HCT116 (cell line): ENCODE measurements at regions not wholly inside any gene's neighbourhood (a gene's known extent, or its start where the extent isn't known, plus 50 kb on each side); places are given as distances from the start of the nearest gene placed in this dataset.

Experiments
- ATAC-seq: fragments of 200-7000 bp; cut with Tn5 transposase; 2 replicates; pipeline ENCODE4 v1.9.1; 2020; ENCODE audit warnings: mild to moderate bottlenecking, moderate library complexity
- BruUV-seq: library from RNA; stranded (reverse); fragments of 400-500 nt; replicated peaks from 2 replicates; lab custom pipeline; 2021; lab: Mats Ljungman, UMichigan
- CTCF ChIA-PET: fragments of 300-600 bp; sonication (Branson Sonifier 250); formaldehyde crosslinking; loops from one replicate; lab custom pipeline; 2021; ENCODE audit warnings: antibody characterized with exemption; lab: Charles Lee
- POLR2A ChIA-PET: fragments of 300-600, 350-600 bp; sonication (Branson Sonifier 250); formaldehyde crosslinking; loops from one replicate; lab custom pipeline; 2021; ENCODE audit warnings: antibody characterized with exemption; lab: Charles Lee
- RAD21 ChIA-PET, 2 experiments: fragments of 300-600 bp; sonication (Branson Sonifier 250); formaldehyde crosslinking; loops; one replicate each; lab custom pipeline; 2023; ENCODE audit warnings: low total read pairs in 2 of 2; ENCODE audit not compliant: uncharacterized antibody in 2 of 2, unreplicated experiment in 2 of 2, low non-redundant PET in 1 of 2; lab: Charles Lee
- DNase-seq: peaks from one replicate; pipeline ENCODE4 v3.0.0-alpha.2; 2010; ENCODE audit warnings: low read depth, low spot score
- H2AFZ ChIP-seq: fragments of 200-600 bp; shearing (Covaris generic), sonication (generic); 2 replicates; pipeline ENCODE4 v1.6.1; 2017; ENCODE audit warnings: low read depth, mixed run types, mixed read lengths, antibody characterized with exemption, low read length; ENCODE audit not compliant: poor library complexity, severe bottlenecking
- H3K27ac ChIP-seq: 2 replicates; pipeline ENCODE4 v1.5.1; 2012; ENCODE audit warnings: low read depth, low read length
- H3K27me3 ChIP-seq: fragments of 200-600 bp; sonication (generic); 2 replicates; pipeline ENCODE4 v1.6.1; 2016; ENCODE audit warnings: mixed run types, low read length, mixed read lengths; ENCODE audit not compliant: insufficient read depth
- H3K36me3 ChIP-seq, 2 experiments: fragments of 200-500 bp in 1 of 2; fragments of 200-600 bp in 1 of 2; sonication (Bioruptor generic) in 1 of 2; sonication (generic) in 1 of 2; 2 replicates each; pipeline versions ENCODE4 v1.5.1 to v1.6.1; 2014 to 2016; ENCODE audit warnings: low read length in 2 of 2, inconsistent platforms in 1 of 2, mixed read lengths in 1 of 2, mixed run types in 1 of 2; ENCODE audit not compliant: insufficient read depth in 2 of 2, control insufficient read depth in 1 of 2
- H3K4me1 ChIP-seq, 2 experiments: fragments of 200-600 bp in 1 of 2; sonication (generic) in 1 of 2; 2 replicates each; pipeline versions ENCODE4 v1.5.1 to v1.6.1; 2012 to 2017; ENCODE audit warnings: low read length in 2 of 2, inconsistent platforms in 1 of 2, mild to moderate bottlenecking in 1 of 2, mixed read lengths in 1 of 2, mixed run types in 1 of 2, moderate library complexity in 1 of 2; ENCODE audit not compliant: insufficient read depth in 2 of 2, control insufficient read depth in 1 of 2
- H3K4me2 ChIP-seq: fragments of 200-600 bp; sonication (generic); 2 replicates; pipeline ENCODE4 v1.6.1; 2017; ENCODE audit warnings: mixed run types, low read length, mixed read lengths
- H3K4me3 ChIP-seq, 2 experiments: fragments of 200-600 bp in 1 of 2; sonication (generic) in 1 of 2; replicated peaks in 1 of 2; 2 replicates each; pipeline ENCODE4 v1.5.1; 2011 to 2016; ENCODE audit warnings: low read length in 2 of 2, control low read depth in 1 of 2, low read depth in 1 of 2, mild to moderate bottlenecking in 1 of 2, mixed read lengths in 1 of 2, mixed run types in 1 of 2
- H3K79me2 ChIP-seq: fragments of 200-600 bp; sonication (generic); 2 replicates; pipeline ENCODE4 v1.6.1; 2017; ENCODE audit warnings: mild to moderate bottlenecking, mixed run types, low read length, moderate library complexity, mixed read lengths; ENCODE audit not compliant: insufficient read depth
- H3K9ac ChIP-seq: fragments of 200-600 bp; sonication (generic); 2 replicates; pipeline ENCODE4 v1.6.1; 2016; ENCODE audit warnings: low read length, mixed read lengths
- H3K9me2 ChIP-seq: fragments of 200-600 bp; sonication (generic), shearing (Covaris generic); 2 replicates; pipeline ENCODE4 v1.6.1; 2017; ENCODE audit warnings: mixed run types, mild to moderate bottlenecking, moderate library complexity; ENCODE audit not compliant: insufficient read depth
- H3K9me3 ChIP-seq, 2 experiments: fragments of 200-500 bp in 1 of 2; fragments of 200-600 bp in 1 of 2; sonication (Bioruptor generic) in 1 of 2; sonication (generic) in 1 of 2; 2 replicates each; pipeline ENCODE4 v1.6.1; 2014 to 2017; ENCODE audit warnings: low read length in 2 of 2, mixed read lengths in 2 of 2, inconsistent platforms in 1 of 2, low read depth in 1 of 2, mild to moderate bottlenecking in 1 of 2, mixed run types in 1 of 2, moderate library complexity in 1 of 2; ENCODE audit not compliant: control insufficient read depth in 1 of 2, insufficient read depth in 1 of 2
- H4K20me1 ChIP-seq: fragments of 200-600 bp; sonication (generic), shearing (Covaris generic); 2 replicates; pipeline ENCODE4 v1.6.1; 2017; ENCODE audit warnings: mixed run types, mild to moderate bottlenecking, moderate library complexity; ENCODE audit not compliant: insufficient read depth
- ATF3 ChIP-seq: IDR thresholded peaks from 2 replicates; pipeline ENCODE4 v1.6.1; 2012
- CBX3 ChIP-seq: IDR thresholded peaks from 2 replicates; pipeline ENCODE4 v1.6.1; 2012; ENCODE audit warnings: low read depth
- CEBPB ChIP-seq: IDR thresholded peaks from 2 replicates; pipeline ENCODE4 v1.6.1; 2012; ENCODE audit warnings: low read depth
- FOSL1 ChIP-seq: IDR thresholded peaks from 2 replicates; pipeline ENCODE4 v1.6.1; 2012; ENCODE audit warnings: low read depth
- JUND ChIP-seq: IDR thresholded peaks from 2 replicates; pipeline ENCODE4 v1.6.1; 2012
- POLR2AphosphoS5 ChIP-seq: IDR thresholded peaks from 2 replicates; pipeline ENCODE4 v1.6.1; 2011; ENCODE audit warnings: mild to moderate bottlenecking, low read depth, low read length, moderate library complexity
- RAD21 ChIP-seq: IDR thresholded peaks from 2 replicates; pipeline ENCODE4 v1.6.1; 2012; ENCODE audit warnings: low read depth, mild to moderate bottlenecking
- REST ChIP-seq: IDR thresholded peaks from 2 replicates; pipeline ENCODE4 v1.6.1; 2012; ENCODE audit warnings: low read depth
- SIN3A ChIP-seq: IDR thresholded peaks from 2 replicates; pipeline ENCODE4 v1.6.1; 2012; ENCODE audit warnings: low read depth
- SP1 ChIP-seq: IDR thresholded peaks from 2 replicates; pipeline ENCODE4 v1.6.1; 2012; ENCODE audit warnings: low read depth
- TCF7L2 ChIP-seq: IDR thresholded peaks from 2 replicates; pipeline ENCODE4 v1.7.0; 2011; ENCODE audit warnings: borderline replicate concordance, inconsistent platforms; ENCODE audit not compliant: insufficient read depth, insufficient read length; ENCODE audit errors: extremely low read depth
- YY1 ChIP-seq: IDR thresholded peaks from 2 replicates; pipeline ENCODE4 v1.6.1; 2011; ENCODE audit warnings: low read length, low read depth, moderate library complexity, mild to moderate bottlenecking; ENCODE audit not compliant: insufficient replicate concordance; ENCODE audit errors: extremely low read depth
- ZFX ChIP-seq: fragments of 450-650 bp; IDR thresholded peaks from 2 replicates; pipeline ENCODE4 v1.6.1; 2017
- ZNF274 ChIP-seq: fragments of 200-500 bp; sonication (Bioruptor generic); IDR thresholded peaks from 2 replicates; pipeline ENCODE4 v1.6.1; 2014; ENCODE audit warnings: mild to moderate bottlenecking, low read depth, low read length, inconsistent platforms
- intact Hi-C: fragments of 100-400 bp; cut with micrococcal nuclease; formaldehyde crosslinking; loops from 2 replicates; pipeline ENCODE4 v1.10.0; 2022
- TF ChIP-seq, protein P1 (sequence below): IDR thresholded peaks from 2 replicates; pipeline ENCODE4 v1.6.1; 2012
- TF ChIP-seq, protein P2 (sequence below): IDR thresholded peaks from 2 replicates; pipeline ENCODE4 v1.6.1; 2011; ENCODE audit warnings: mild to moderate bottlenecking, low read length, moderate library complexity; ENCODE audit not compliant: insufficient replicate concordance; ENCODE audit errors: extremely low read depth

DNA sequence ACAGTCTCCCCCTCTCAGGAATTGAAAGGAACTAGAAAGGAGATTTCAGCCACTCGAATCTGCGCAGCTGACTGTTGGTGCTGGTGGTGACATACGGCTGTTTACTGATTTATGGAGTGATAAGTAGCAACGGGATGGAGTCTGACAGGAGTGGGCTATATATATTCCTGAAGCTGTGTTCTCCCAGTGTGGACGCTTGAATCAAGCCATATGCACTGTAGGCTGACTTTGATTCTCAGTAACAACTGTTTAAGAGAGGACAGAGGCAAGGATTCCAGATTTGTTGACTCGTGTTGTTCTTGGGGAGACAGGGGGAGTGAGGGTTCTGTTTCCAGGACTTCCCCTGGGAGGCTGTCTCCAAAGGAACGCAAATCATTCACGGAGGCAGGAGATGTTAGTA is 260.1 kb upstream of the AUTS2 start:
- H4K20me1 ChIP-seq: no peaks in the 10 kb centered on the region
- RAD21 ChIA-PET: no interaction called here
- no peaks in the 10 kb centered on the region for H3K4me1 ChIP-seq
- H2AFZ ChIP-seq: no peak overlapping the region
- H3K27me3 ChIP-seq: no peaks in the 10 kb centered on the region
- BruUV-seq: no TSS peak
- no peak overlapping the region for H3K9ac ChIP-seq
- ATAC-seq (no peak), DNase-seq (no peak)
- H3K9me2 ChIP-seq: no peaks in the 10 kb centered on the region
- CTCF ChIA-PET: no interaction called here
- POLR2A ChIA-PET: no interaction called here
- no peaks in the 10 kb centered on the region for H3K79me2 ChIP-seq
- H3K4me2 ChIP-seq: no peak overlapping the region
- intact Hi-C loops: no loop called here
- no peak overlapping the region for H3K27ac ChIP-seq
- no peaks in the 10 kb centered on the region for H3K36me3 ChIP-seq
- TF ChIP-seq SIN3A: no peak
- H3K9me3 ChIP-seq: peaks cover 0 to 11% of the 10 kb centered on the region in 2 experiments; a peak in 1 of 4 replicates
- H3K4me3 ChIP-seq: no peak overlapping the region

DNA sequence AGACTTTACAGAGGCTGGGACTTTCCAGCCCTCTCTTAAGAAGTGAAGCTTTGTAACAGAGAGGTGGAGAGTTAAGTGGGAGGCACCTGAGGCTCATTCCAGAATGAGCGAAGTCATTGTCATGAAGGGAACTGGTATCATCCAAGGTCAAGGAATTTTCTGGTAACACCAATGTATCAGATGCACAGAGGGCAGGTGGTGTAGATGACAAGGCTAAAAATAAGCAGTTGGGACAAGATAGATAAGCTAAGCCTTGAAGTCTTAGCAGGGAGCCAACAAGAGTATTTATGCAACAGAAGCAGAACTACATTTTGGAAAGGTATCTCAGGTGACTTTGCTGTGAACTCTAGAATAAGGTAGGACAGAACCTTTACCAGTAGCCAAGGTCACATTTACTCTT is 257.0 kb upstream of the AUTS2 start:
- POLR2A ChIA-PET: no interaction called here
- no peaks in the 10 kb centered on the region for H3K36me3 ChIP-seq
- H3K4me2 ChIP-seq: no peak overlapping the region
- H3K27ac ChIP-seq: no peak overlapping the region
- H3K4me1 ChIP-seq: no peaks in the 10 kb centered on the region
- H3K9me3 ChIP-seq: peaks cover 0 to 20% of the 10 kb centered on the region in 2 experiments; a peak in 1 of 4 replicates
- H3K79me2 ChIP-seq: no peaks in the 10 kb centered on the region
- DNase-seq: no peak
- no peaks in the 10 kb centered on the region for H3K9me2 ChIP-seq
- no peaks in the 10 kb centered on the region for H4K20me1 ChIP-seq
- H3K4me3 ChIP-seq: no peak overlapping the region
- H3K27me3 ChIP-seq: no peaks in the 10 kb centered on the region
- H2AFZ ChIP-seq: no peak overlapping the region
- RAD21 ChIA-PET: no interaction called here
- CTCF ChIA-PET: no interaction called here
- intact Hi-C loops: no loop called here
- no peak overlapping the region for H3K9ac ChIP-seq
- ATAC-seq: no peak
- no TSS peak for BruUV-seq
- TF ChIP-seq SIN3A: no peak
- TF ChIP-seq TCF7L2: no peak
- no peak for TF ChIP-seq ZNF274
- no peak for TF ChIP-seq ATF3
- TF ChIP-seq, protein P1, sequence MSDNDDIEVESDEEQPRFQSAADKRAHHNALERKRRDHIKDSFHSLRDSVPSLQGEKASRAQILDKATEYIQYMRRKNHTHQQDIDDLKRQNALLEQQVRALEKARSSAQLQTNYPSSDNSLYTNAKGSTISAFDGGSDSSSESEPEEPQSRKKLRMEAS: no peak
- no peak for TF ChIP-seq RAD21
- TF ChIP-seq ZFX: no peak
- no peak for TF ChIP-seq SP1
- TF ChIP-seq CBX3: no peak
- TF ChIP-seq, protein P2, sequence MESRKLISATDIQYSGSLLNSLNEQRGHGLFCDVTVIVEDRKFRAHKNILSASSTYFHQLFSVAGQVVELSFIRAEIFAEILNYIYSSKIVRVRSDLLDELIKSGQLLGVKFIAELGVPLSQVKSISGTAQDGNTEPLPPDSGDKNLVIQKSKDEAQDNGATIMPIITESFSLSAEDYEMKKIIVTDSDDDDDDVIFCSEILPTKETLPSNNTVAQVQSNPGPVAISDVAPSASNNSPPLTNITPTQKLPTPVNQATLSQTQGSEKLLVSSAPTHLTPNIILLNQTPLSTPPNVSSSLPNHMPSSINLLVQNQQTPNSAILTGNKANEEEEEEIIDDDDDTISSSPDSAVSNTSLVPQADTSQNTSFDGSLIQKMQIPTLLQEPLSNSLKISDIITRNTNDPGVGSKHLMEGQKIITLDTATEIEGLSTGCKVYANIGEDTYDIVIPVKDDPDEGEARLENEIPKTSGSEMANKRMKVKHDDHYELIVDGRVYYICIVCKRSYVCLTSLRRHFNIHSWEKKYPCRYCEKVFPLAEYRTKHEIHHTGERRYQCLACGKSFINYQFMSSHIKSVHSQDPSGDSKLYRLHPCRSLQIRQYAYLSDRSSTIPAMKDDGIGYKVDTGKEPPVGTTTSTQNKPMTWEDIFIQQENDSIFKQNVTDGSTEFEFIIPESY: no peak
- no peak for TF ChIP-seq CEBPB
- TF ChIP-seq YY1: no peak
- no peak for TF ChIP-seq JUND
- TF ChIP-seq FOSL1: no peak
- TF ChIP-seq POLR2AphosphoS5: no peak
- no peak for TF ChIP-seq REST
